OCI-M1 (cell line): ENCODE measurements at regions not wholly inside any gene's neighbourhood (a gene's known extent, or its start where the extent isn't known, plus 50 kb on each side); places are given as distances from the start of the nearest gene placed in this dataset.
A peak's percentile ranks its signal among the peaks of the same experiment; 100 is the strongest.

Source experiments
- DNase-seq: peaks from one replicate; lab custom pipeline; 2025; lab: John Stamatoyannopoulos, UW

DNA sequence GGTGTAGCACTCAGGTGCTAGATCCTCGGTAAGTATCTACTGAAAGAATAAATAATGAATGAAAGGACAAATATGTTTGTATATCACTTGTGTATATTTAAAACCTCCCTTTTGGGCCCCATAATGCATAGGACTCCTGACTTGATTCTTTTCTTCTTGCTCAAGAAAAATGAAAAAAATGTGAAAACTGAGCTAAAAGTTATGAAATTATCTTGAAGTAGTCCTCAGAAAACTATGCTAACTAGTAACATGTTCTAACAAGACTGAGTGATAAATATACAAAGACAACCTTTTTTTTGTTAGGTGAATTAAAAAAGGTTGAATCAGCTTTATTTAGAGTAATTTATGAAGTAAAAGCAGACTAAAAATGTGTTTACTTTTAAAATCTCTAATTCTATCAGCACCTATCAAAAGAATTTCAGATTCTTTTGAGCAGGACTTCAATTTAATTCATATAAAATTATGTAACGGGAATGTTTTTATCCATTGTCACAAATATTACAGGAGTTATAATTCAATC is 247.8 kb upstream of the JAG1 start:
- DNase-seq: no peak

DNA sequence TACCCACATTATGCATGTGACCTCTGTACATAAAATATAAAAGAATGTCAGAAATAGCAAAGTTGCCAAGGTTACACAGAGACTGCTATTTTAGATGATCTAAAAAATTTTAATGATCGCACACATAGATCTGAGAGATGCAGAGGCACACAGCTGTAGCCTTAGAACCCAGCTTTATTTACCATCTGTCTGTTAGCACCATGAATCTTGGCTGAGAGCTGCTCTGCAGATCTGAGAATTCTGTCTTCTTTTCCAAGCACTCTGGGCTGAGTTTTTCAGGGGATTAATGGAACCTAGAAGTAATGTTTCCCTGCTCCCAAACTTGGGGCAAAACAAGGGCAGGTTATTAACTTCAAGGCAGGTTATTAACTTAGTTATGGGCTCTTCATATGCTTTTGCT is 248.7 kb upstream of the JAG1 start:
- DNase-seq: no peak

DNA sequence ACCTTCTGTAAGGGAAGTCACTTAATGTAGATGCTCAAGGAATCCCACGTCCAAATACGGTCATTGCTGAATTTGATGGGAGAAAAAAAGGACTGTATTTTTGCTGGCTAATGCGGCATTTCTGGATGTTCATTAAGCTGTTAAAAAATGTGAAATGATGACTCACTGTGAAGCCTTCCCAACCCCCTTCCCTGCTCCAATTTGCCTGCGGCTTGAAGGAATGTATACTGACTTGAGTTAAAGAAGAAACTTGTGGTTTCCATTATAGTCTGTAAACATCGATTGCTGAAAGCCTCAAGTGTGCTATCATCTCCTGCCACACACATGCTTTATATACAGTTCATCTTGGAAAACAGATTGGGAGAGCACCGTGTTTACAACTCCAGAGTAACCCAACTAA is 249.1 kb upstream of the JAG1 start:
- peak; percentile 67 for DNase-seq

DNA sequence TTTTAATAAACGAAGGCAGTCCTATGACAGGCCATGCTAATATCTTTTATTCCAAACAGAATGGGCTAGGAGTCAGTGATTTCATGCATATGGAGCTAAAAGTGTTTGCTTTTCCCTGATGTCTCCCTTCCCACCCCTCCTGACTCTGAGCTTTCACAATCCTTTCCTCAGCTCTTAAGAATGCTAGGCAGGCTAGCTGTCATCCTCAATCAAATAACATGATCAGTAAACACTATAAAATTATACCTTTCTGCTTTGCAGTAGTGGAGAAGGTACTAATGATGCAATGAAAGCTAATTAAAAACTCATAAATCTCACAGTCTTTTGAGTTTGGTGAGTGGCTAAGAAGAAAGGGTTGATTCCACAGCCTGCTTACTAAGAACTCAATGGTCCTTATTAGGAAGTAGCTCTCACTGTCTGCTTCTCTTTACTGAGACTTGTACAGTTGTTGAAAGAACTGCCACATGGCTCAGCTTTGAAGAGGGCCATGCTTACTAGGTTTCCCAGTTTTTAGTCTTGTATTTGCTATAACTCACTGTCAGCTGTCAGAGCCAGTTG is 250.9 kb upstream of the JAG1 start:
- DNase-seq: no peak

DNA sequence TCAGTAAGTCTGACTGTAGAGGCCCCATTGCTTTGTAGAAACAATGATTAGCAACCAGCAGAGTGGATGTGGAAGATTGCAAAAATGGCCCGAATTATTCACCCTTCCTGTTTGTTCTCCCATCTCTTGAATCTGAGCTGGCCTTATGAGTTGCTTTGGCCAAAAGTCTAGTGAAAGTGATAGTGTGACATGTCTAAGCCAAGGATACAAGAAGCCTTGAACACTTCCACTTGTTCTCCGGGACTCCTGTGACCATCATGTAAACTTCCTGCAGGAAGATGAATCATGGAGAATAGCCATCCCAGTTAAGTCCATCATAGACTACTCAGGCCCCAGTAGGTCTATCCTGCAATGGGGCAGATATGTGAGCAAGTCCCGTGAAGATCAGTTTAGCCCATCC is 252.0 kb upstream of the JAG1 start:
- DNase-seq: no peak

DNA sequence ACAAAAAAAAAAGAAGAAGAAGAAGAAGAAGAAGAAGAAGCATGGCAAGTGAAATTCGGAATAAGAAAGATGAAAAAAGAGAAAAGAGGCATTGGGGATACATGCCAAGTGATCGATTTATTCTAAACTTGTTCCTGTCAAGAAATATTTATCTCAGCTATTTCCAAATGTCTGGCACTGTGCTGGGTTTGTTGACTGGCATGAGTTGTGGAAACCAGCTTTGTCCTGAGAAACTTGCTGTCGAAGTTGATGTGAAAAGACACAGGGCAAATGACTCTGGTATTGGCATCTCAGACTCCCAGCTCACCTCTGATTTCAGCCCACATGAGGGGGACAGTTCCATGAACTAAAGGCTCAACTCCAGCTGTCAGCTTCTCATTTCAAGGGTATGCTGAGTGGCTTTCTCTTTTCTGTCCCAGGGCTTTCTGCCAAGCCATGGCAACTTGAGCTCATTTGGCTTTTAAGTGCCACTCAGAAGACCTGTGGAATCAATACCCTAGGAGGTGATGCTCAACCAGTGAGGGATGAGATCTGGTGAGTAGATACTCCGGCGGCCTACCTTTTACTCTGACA is 253.3 kb upstream of the JAG1 start:
- DNase-seq: no peak

DNA sequence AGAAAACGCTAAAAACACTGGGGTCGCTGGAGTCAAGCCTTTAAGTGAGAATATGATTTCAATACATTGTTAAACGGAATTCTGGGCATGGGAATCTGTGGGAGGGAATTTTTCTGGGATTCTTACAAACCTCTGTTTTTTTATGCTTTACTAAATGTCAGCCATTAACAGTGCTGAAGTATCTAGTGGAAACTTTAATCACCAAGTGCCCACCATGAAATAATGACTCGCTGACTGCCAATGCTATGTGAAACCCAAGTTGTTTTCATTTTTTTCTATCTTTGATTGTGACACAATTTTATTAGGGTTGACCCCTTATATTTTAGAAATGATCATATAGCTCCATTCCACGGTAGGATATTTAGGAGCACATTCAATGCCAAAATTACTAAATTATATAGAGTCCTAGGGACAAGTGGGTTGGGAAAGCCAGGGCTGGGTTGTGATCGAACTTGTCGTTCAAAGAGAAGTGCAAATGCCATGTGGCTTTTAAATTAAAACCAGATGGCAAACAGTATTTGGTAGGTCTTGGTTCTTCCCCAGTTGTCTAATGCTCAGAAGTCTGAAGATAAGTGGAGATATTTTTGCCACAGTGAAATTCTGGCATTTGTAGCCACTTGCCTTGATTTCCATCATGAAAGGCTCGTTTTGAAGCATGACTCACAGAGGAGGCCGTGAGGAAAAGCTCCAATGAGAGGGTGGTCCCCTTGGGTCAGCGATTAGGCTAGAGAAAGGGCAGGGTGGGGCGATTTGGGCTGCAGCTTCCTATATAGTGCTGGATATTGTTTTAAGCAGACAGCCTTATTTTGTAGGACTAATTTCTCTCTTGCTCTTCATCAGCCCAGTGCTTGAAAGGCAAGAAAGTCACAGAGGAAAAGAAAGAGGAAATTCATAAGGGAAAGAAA is 254.4 kb upstream of the JAG1 start:
- no peak for DNase-seq

DNA sequence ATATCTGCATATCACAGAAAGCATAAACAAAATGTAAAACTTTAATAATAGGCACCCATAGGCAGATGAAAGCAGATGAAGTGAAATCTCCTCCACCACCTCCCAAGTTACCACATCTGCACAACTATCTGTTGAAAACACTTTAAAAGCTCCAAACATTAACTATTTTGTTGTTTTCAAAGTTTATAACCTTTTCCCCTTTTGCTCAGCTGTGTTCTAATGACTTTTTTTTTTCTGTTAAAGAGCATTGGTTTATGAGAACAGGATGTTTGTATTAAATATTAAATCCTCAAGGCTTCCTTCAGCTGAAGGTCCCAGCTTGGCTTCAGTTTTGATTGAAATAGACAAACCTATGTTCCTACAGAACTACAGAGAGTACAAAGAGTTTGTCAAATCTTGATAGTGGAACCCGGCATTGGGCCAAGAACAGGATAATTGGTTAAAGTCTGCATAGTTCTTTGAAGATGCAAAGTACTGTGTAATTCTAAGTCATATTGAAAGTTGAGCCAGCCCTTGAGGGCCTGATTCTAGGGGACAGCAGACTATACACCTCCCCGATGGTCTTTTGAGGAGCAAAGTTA is 255.1 kb upstream of the JAG1 start:
- DNase-seq: peak; percentile 6

DNA sequence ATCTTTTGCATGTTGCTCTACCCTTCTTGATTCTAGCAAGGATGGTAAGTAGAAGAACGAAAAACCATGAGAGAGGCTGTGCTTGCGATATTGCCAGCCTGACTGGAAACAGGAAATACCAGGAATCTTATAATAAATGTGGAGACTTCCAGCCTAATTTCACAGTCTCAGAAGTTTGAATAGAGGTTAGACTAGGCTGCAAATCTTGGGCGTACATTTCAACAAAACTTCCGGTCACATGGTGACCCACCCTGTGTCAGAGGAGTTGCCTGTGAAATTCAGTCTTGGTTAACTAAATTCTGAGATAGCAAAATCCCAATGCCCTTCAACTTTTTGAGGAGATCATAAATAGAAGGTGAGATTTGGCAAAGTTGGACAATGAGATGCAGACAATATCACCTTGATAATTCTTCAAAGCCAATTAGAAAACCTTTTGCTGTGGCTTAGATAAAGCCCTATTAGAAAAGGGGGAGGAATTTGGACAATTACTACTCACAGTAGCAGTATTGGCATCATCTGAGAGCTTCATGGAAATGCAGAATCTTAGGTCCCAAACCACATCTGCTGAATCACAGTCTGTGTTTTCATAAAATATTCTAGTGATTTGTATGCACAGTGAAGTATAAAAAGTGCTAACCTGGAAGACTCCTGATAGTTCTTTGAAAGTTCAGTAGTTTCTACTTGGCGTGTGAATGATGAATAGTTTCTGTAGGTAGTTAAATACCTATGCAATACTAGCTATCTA is 262.0 kb upstream of the JAG1 start:
- DNase-seq: no peak

DNA sequence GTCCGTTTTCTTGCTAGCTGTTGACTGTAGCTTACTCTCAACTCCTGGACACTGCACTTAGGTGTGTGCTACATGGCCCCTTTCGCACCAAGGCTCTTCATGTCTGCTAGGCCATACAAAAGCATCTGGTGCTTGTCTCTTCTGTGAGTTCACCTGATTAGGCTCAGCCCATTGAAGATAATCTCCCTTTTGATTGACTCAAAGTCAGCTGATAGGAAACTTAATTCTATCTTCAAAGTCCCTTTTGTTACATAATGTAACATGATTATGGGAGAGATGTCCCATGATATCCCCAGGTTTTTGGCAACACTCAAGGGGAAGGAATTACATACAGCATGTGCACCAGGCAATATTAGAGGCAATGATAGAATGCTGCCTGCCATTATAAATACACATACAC is 263.0 kb upstream of the JAG1 start:
- no peak for DNase-seq

DNA sequence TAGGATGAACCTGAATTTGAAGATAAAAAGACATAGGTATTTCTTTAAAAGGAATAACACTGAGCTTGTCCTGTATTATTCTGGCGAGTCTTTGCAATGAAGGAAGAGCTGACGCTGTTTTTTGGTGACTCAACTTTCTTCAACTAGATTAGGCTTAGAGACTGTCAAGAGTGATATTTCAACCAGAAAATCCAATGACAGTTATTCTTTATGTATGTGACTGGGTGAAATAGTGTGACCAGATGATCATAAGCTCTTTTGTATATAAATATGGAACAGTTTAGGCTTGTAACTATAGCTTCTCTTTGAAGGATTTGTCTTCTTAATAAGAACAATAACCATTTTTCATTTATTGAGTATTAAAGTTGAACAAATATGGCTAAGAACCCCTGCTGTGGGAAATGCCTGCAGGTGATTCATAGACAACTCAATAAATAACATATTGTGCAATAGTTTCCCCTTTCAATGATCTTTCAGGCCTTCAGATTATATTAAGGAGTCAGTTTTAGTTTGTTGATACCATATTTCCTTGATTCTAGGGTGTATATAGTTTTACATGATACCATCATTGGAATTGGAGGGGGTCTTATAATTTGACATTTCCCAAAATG is 265.6 kb upstream of the JAG1 start:
- DNase-seq: no peak

DNA sequence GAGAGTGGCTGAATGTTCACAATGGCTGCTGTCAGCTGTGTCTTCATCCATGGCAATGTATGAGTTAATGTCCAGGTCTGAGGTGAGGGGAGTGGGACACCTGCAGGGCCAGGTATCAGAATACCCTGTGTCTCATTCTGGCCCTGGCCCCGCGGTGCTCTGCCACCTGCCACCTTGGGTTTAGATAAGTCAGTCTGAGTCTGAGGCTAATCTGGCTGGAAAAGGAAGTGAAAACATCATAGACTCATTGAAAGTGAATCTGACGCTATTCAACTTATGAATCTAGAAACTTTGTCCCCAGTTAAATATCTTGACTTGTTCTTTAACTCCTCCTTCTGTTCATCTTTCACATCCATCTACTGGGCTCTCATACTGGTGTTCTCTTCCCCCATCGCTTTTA is 267.1 kb upstream of the JAG1 start:
- DNase-seq: no peak

DNA sequence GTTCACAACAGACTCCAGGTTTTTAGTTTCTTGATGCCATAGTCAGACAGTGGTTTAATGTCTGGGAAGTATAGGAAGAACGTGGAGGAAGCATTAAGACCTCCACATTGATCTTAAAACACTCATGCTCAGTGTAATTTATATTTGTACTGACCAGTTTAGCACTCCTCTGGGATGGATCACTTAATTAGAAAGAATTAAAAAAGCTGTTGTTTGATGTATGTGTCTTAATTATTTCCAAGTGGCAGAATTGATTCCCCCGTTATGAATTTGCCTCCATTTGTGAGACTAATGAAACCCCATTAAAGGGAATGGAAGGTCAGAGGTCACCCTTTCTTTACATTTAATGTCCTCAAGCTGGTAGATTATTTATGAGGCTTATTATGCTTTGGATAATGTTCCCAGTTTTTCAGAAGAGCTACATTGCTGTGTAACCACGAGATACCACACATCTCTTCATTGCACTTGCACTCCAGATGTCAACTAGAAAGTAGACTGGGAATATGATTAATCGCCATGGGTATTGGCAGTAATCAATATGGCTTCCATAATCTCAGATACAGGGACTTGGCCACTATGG is 270.0 kb upstream of the JAG1 start:
- no peak for DNase-seq

DNA sequence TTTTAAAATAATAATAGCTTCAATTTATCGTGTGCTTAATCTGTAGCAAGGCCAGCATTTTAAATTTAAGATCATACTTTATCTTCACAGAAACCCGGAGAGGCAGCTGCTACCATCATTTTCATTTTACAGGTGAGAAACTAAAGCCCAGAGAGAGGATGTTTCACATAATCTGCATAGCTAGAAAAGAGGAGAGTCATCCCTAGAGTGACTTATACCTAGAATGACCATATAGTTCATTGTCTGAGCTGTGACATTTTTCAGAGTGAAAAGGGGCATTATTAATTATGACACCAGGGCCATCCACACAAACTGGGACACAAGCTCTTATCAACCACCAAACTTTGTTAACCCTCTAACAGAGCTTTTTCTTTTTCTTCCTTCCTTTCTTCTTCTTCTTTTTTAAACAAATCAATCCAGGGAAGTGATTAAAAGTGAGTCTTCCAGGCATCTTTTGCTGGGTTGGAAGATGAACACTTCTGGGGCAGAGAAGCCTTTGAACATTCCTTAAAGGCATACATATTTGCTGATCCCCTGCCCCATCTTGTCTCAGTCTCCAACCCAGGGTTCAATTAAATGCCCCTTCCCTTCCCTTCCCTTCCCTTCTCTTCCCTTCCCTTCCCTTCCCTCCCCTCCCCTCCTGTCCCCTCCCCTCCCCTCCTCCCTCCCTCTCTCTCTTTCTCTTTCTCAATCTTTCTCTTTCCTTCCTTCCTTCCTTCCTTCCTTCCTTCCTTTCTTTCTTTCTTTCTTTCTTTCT is 272.5 kb upstream of the JAG1 start:
- no peak for DNase-seq

DNA sequence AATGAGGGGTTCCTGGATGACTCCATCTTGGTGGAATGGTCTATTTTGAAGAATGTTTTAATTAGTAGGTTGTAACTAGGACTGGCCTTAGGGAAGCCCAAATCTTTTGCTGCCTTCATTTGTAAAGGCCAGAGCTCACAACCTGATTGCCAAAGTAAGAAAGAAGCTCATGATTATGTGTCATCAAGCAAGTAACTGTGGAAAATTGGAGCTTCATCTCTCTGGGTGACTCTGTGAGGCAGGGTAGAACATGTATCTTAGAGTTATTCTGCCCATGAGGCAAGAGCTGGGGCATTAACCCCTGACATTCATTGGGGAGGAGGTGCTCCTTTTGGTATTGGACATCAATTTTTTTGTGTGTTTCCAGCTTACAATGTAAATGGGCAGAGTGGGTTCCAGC is 273.9 kb upstream of the JAG1 start:
- no peak for DNase-seq

DNA sequence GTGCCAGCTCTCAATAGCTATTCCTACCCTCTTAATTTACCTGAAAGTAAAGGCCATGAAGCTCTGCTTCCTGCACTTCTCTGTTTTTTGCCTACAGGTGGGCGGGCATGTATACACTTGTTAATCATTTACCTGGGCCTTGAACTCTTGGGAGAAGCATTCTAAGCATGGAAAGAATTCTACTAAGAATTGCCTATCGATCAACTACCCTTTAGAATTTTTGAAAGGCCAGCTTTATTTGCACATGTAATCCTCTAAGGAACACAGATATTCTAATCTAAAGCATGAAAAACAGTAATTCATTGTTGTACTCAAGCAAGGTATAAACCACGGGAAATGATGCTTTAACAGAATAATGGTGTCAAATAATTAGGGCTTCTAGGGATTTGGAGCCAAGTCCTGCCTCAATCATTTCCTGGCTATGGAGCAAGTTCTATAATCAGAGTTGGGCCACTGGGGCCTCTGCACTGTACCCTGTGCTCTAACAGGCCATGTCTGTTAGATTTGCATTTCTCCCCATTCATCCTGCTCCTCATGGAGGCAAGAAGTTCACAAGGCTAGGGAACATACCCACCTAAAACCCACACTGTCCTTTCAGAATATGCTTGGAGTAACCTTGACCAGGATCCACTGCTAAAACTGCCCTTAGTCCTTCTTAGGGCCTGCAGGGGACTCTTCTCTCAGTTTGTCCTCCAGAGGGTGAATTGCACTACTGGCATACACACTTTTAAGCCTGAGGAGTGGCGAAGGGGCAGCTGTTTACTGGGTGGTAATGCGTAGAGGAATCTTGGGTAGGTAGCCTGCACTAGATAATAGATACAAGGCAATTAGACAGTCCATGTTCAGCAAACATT is 276.4 kb upstream of the JAG1 start:
- DNase-seq: no peak

DNA sequence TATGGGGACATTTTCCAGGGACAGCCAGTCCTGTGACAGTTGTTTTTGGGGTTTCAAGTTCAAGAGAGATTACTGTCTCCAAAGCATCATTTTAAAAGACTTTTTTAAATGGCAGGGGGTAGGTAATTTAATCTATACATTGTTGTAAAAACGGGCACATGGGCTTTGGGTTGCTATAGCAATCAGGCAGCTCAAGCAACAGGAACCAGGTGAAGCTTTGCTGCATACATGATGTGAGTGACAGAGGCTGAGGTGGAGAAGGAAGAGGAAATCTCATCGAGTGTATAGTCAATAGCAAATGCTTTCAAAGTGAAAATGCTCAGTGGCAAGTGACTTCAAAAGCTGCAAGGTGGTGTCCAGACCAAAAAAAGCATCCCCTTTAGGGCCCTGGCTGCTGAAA is 277.4 kb upstream of the JAG1 start:
- DNase-seq: no peak

DNA sequence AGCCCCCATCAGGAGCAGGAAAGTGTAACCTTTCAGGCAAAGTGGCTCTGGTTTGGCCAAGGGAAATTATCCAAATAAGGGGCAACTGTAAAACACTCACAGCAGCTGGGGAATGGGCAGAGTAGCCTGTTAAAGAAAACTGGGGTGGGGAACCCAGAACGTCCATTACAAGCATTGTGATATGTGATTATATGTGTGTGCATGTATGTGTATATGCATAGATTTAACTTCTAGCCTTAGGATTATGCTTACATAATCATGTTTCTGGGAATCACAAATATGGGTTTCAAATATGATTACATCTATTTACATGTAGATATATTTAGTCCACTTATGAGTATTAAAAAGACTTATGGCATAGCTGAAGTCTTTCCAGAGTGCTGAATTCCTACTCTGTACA is 278.1 kb upstream of the JAG1 start:
- DNase-seq: no peak

DNA sequence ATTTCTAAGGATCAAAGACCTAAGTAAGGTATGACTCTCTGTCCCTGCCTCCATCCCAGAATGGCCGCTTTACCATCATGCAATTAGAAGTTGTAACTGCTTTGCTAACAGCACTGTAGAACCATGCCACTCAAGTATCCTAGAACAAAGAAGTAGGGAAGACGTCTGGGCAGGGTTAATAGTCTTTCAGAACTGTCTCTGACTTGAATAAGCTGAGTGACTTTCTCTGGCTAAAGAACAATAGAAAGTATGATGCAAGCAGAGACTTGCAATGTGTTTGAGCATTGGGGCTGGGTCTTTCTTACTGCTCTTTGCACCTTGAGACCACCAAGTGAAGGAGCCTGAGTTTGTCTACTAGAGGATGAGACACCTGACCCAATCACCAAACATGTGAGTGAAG is 279.6 kb upstream of the JAG1 start:
- DNase-seq: no peak
